ENCODE measurements at regions not wholly inside any gene's neighbourhood (a gene's known extent, or its start where the extent isn't known, plus 50 kb on each side); places are given as distances from the start of the nearest gene placed in this dataset.
"Not testable (repeated sequence)": the region's sequence is repeated elsewhere in the genome, so short reads cannot be mapped to it uniquely, and the experiment has no call there.

DNA sequence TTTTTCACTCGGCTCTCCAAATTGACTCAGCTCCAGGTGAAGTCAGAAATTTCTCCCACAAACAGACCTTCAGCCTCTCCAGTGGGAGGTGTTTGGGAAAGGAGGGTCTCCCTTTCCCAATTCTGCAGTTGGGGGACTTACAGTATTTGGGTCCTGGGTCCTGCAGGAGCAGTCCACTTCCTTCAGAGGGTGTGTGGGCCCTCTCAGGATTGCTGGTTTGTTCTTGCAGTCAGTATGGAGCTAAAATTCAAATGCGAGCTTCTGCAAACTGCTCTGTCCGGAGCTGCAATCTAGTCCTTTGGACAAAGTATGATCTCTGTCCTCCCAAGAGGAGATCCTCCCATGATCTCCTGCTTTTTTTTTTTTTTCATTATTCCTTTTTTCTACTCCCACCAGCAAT lies 87.9 kb upstream of the MSTN start:
- TF ChIP-seq CTCF (IDR thresholded peaks at IDR 0.05; ENCODE audit: control insufficient read depth, insufficient read depth, low read depth, low read length, missing control alignments) = no peak
- H3K4me3 ChIP-seq (ENCODE audit: control insufficient read depth, low read depth, low read length) = no peak overlapping the region
- no peak for DNase-seq (ENCODE audit: low read depth)

DNA sequence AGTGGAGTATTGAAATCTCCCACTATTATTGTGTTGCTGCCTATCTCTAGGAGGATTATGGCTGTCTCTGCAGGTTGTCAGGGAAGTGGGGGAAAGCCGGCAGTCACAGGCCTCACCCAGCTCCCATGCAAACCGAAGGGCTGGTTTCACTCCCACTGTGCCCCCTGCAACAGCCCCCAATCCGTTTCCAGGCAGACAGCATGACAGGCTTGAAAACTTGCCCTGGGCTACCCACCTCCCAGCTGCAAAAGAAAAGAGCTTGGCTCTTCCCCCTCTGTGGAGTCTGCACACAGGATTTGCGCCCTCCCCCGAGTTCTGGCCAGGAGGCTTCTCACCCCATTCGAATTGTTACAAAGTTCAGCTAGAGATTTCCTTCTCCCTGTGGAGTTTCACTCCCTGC lies 87.4 kb upstream of the MSTN start:
- DNase-seq (ENCODE audit: low read depth) = no peak
- no peak overlapping the region for H3K4me3 ChIP-seq (ENCODE audit: control insufficient read depth, low read depth, low read length)
- TF ChIP-seq CTCF (IDR thresholded peaks at IDR 0.05; ENCODE audit: control insufficient read depth, insufficient read depth, low read depth, low read length, missing control alignments) = no peak

- no peak for TF ChIP-seq CTCF (IDR thresholded peaks at IDR 0.05; ENCODE audit: control insufficient read depth, insufficient read depth, low read depth, low read length, missing control alignments)
- no peak overlapping the region for H3K4me3 ChIP-seq (ENCODE audit: control insufficient read depth, low read depth, low read length)
- DNase-seq (ENCODE audit: low read depth) = no peak
These were observed 86.7 kb upstream of the MSTN start for GRCh38 chr2:190149200-190149599.

DNA sequence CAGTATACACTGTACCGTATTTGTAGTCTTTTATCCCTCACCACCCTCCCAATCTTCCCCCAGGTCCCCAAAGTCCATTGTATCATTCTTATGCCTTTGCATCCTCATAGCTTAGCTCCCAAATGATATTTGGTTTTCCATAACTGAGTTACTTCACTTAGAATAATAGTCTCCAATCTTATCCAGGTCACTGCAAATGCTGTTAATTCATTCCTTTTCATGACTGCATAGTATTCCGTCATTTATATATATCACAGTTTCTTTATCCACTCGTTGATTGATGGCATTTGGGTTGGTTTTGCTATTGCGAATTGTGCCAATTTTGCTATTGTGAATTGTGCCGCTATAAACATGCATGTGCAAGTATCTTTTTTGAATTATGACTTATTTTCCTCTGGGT lies 83.6 kb upstream of the MSTN start:
- H3K4me3 ChIP-seq (ENCODE audit: control insufficient read depth, low read depth, low read length); DNase-seq (ENCODE audit: low read depth): not testable (repeated sequence)

DNA sequence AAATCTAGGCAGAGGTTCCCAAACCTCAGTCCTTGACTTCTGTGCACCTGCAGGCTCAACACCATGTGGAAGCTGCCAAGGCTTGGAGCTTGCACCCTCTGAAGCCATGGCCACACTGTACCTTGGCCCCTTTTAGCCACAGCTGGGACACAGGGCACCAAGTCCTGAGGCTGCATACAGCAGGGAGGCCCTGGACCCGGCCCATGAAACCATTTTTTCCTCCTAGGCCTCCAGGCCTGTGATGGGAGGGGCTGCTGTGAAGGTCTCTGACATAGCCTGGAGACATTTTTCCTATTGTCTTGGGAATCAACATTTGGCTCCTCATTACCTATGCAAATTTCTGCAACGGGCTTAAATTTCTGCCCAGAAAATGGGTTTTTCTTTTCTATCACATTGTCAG lies 77.9 kb upstream of the MSTN start:
- DNase-seq (ENCODE audit: low read depth); H3K4me3 ChIP-seq (ENCODE audit: control insufficient read depth, low read depth, low read length): not testable (repeated sequence)

GRCh38 chr2:190139371-190139770 lies 76.8 kb upstream of the MSTN start:
- TF ChIP-seq CTCF (IDR thresholded peaks at IDR 0.05; ENCODE audit: control insufficient read depth, insufficient read depth, low read depth, low read length, missing control alignments) = no peak
- DNase-seq (ENCODE audit: low read depth) = no peak
- H3K4me3 ChIP-seq (ENCODE audit: control insufficient read depth, low read depth, low read length) = no peak overlapping the region

- DNase-seq (ENCODE audit: low read depth) = no peak
- no peak for TF ChIP-seq CTCF (IDR thresholded peaks at IDR 0.05; ENCODE audit: control insufficient read depth, insufficient read depth, low read depth, low read length, missing control alignments)
- no peak overlapping the region for H3K4me3 ChIP-seq (ENCODE audit: control insufficient read depth, low read depth, low read length)
These were observed 75.5 kb upstream of the MSTN start for GRCh38 chr2:190138032-190138431.

GRCh38 chr2:190137561-190137960 lies 75.0 kb upstream of the MSTN start:
- no peak for DNase-seq (ENCODE audit: low read depth)
- H3K4me3 ChIP-seq (ENCODE audit: control insufficient read depth, low read depth, low read length) = no peak overlapping the region
- no peak for TF ChIP-seq CTCF (IDR thresholded peaks at IDR 0.05; ENCODE audit: control insufficient read depth, insufficient read depth, low read depth, low read length, missing control alignments)

Measured in AG09309 (cell line).